ENCODE measurements at regions not wholly inside any gene's neighbourhood (a gene's known extent, or its start where the extent isn't known, plus 50 kb on each side); places are given as distances from the start of the nearest gene placed in this dataset.
"Not testable (repeated sequence)": the region's sequence is repeated elsewhere in the genome, so short reads cannot be mapped to it uniquely, and the experiment has no call there.

DNA sequence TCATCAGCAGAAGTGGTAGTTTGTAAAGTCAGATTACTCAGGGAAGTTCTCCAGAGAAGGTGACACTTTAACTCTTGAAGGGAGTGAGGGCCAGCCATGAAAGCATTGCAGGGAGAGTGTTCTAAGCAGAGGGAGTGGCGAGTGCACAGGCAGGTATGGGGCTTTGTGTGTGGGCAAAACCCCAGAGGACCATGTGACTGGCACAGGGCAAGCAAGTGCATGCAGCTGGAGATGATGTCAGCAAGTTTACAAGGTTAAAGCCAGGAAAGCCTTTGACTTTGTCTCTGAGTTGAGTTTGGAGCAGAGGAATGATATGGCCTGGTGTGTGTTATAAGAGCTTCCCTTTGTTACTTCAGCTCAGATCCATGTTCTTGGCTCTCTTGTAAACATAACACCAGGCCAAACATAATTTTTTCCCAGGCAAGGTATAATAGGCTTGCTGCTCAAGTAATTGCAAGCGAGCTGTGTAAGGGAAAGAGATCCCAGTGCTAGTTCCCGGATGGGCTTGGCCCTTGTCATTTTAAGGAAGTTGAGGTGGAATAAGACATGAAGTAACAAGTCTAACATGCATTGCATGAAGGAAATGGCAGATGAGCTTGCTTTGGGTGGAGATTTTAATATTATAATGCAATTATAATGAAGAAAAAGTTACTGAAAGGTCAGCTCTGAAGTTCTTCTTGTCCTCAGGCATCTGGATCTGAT lies 341.1 kb upstream of the LRRC3B start:
- DNase-seq, result no peak
- Histone ChIP-seq H3K27ac (ENCODE audit: low read length) (no peak overlapping the region), H3K36me3 (ENCODE audit: low read depth, low read length) (no peaks in the 10 kb centered on the region), H3K9me3 (ENCODE audit: low read length) (peaks cover 38% of the 10 kb centered on the region), H2AFZ (ENCODE audit: low read length) (no peak overlapping the region), H3K79me2 (ENCODE audit: low read length) (no peaks in the 10 kb centered on the region), H3K4me1 (ENCODE audit: insufficient read depth, low read length) (no peaks in the 10 kb centered on the region), H3K4me2 (ENCODE audit: low read length) (no peak overlapping the region), H3K4me3 (ENCODE audit: low read length) (no peak overlapping the region), H3K9ac (ENCODE audit: low read length) (no peak overlapping the region), H4K20me1 (ENCODE audit: low read length) (no peaks in the 10 kb centered on the region), H3F3A (ENCODE audit: low read length, unreplicated experiment) (no peaks in the 10 kb centered on the region), H3K9me2 (replicated peaks; ENCODE audit: low read length) (no peaks in the 10 kb centered on the region), H3K27me3 (ENCODE audit: low read length) (no peaks in the 10 kb centered on the region)
- POLR2A ChIA-PET (ENCODE audit: unreplicated experiment), result no interaction called here
- BruUV-seq (replicated peaks), result no TSS peak
- TF ChIP-seq EZH2 (IDR thresholded peaks at IDR 0.05; ENCODE audit: low read length, unreplicated experiment), result no peak
- no peak for TF ChIP-seq EZH2phosphoT487 (IDR thresholded peaks at IDR 0.05; ENCODE audit: borderline replicate concordance, low read length)
- TF ChIP-seq, protein P1, sequence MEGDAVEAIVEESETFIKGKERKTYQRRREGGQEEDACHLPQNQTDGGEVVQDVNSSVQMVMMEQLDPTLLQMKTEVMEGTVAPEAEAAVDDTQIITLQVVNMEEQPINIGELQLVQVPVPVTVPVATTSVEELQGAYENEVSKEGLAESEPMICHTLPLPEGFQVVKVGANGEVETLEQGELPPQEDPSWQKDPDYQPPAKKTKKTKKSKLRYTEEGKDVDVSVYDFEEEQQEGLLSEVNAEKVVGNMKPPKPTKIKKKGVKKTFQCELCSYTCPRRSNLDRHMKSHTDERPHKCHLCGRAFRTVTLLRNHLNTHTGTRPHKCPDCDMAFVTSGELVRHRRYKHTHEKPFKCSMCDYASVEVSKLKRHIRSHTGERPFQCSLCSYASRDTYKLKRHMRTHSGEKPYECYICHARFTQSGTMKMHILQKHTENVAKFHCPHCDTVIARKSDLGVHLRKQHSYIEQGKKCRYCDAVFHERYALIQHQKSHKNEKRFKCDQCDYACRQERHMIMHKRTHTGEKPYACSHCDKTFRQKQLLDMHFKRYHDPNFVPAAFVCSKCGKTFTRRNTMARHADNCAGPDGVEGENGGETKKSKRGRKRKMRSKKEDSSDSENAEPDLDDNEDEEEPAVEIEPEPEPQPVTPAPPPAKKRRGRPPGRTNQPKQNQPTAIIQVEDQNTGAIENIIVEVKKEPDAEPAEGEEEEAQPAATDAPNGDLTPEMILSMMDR (conservative IDR thresholded peaks at IDR 0.05; ENCODE audit: low read depth, low read length), result no peak
- no peak for ATAC-seq
- CTCF ChIA-PET, result no interaction called here
- intact Hi-C loops (cut with micrococcal nuclease), result no loop called here

DNA sequence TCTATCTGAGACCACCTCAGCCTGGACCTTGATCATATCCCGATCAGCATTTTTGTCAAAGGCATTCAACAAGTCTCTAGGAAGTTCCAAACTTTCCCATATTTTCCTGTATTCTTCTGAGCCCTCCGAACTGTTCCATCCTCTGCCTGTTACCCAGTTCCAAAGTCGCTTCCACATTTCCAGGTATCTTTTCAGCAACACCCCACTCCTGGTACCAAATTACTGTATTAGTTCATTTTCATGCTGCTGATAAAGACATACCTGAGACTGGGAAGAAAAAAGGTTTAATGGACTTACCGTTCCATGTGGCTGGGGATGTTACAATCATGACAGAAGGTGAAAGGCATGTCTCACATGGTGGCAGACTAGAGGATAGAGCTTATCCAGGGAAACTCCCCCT lies 338.1 kb upstream of the LRRC3B start:
- H2AFZ ChIP-seq (ENCODE audit: low read length); H3K36me3 ChIP-seq (ENCODE audit: low read depth, low read length); H3K27ac ChIP-seq (ENCODE audit: low read length); H3K4me1 ChIP-seq (ENCODE audit: insufficient read depth, low read length); POLR2A ChIA-PET (ENCODE audit: unreplicated experiment); intact Hi-C loops (cut with micrococcal nuclease); H3K4me2 ChIP-seq (ENCODE audit: low read length); H3K79me2 ChIP-seq (ENCODE audit: low read length); DNase-seq; H3K4me3 ChIP-seq (ENCODE audit: low read length); CTCF ChIA-PET; BruUV-seq (replicated peaks); ATAC-seq; H3K9ac ChIP-seq (ENCODE audit: low read length); H3F3A ChIP-seq (ENCODE audit: low read length, unreplicated experiment); H4K20me1 ChIP-seq (ENCODE audit: low read length); H3K27me3 ChIP-seq (ENCODE audit: low read length); H3K9me2 ChIP-seq (replicated peaks; ENCODE audit: low read length): not testable (repeated sequence)
- peaks cover 34% of the 10 kb centered on the region for H3K9me3 ChIP-seq (ENCODE audit: low read length)

DNA sequence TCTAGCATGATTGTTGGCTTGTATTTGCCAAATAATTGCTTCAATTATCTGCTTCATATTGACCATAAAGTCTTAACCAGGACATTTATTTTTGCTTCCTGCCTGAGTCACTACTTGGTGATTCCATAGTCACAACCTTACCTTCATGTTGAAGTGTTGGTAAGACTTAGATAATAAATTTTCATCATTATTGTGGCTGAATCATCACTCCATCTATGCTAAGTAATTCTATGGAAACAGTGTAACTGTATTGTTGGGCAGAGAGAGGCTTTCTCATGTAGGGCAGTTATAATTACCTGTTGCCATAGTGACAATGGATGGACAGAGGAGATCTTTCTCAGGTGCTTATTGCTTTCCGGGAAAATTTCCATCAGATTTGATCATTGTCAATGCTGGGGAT lies 330.7 kb upstream of the LRRC3B start:
- H3K4me2 ChIP-seq (ENCODE audit: low read length), result no peak overlapping the region
- CTCF ChIA-PET, result no interaction called here
- no TSS peak for BruUV-seq (replicated peaks)

More for the DNA sequence above, 330.7 kb upstream of the LRRC3B start:
- H3K9me3 ChIP-seq (ENCODE audit: low read length), result peaks cover 21% of the 10 kb centered on the region
- no peaks in the 10 kb centered on the region for H3K9me2 ChIP-seq (replicated peaks; ENCODE audit: low read length)
- no peak overlapping the region for H3K9ac ChIP-seq (ENCODE audit: low read length)
- POLR2A ChIA-PET (ENCODE audit: unreplicated experiment), result no interaction called here
- no peaks in the 10 kb centered on the region for H3K27me3 ChIP-seq (ENCODE audit: low read length)
- no peak for TF ChIP-seq EZH2phosphoT487 (IDR thresholded peaks at IDR 0.05; ENCODE audit: borderline replicate concordance, low read length)
- TF ChIP-seq, protein P1 (conservative IDR thresholded peaks at IDR 0.05; ENCODE audit: low read depth, low read length), result no peak
- no peak for TF ChIP-seq EZH2 (IDR thresholded peaks at IDR 0.05; ENCODE audit: low read length, unreplicated experiment)
- H4K20me1 ChIP-seq (ENCODE audit: low read length), result no peaks in the 10 kb centered on the region
- no peak overlapping the region for H2AFZ ChIP-seq (ENCODE audit: low read length)
- intact Hi-C loops (cut with micrococcal nuclease), result no loop called here
- H3K4me3 ChIP-seq (ENCODE audit: low read length), result no peak overlapping the region
- DNase-seq (no peak), ATAC-seq (no peak)
- no peak overlapping the region for H3K27ac ChIP-seq (ENCODE audit: low read length)
- H3K4me1 ChIP-seq (ENCODE audit: insufficient read depth, low read length), result no peaks in the 10 kb centered on the region
- H3K79me2 ChIP-seq (ENCODE audit: low read length), result no peaks in the 10 kb centered on the region
- H3K36me3 ChIP-seq (ENCODE audit: low read depth, low read length), result no peaks in the 10 kb centered on the region
- no peaks in the 10 kb centered on the region for H3F3A ChIP-seq (ENCODE audit: low read length, unreplicated experiment)
